NCI-H526 (cell line): ENCODE measurements at regions not wholly inside any gene's neighbourhood (a gene's known extent, or its start where the extent isn't known, plus 50 kb on each side); places are given as distances from the start of the nearest gene placed in this dataset.

Experiments used
- DNase-seq, 2 experiments: peaks; one replicate each; lab custom pipeline; 2025; lab: John Stamatoyannopoulos, UW

DNA sequence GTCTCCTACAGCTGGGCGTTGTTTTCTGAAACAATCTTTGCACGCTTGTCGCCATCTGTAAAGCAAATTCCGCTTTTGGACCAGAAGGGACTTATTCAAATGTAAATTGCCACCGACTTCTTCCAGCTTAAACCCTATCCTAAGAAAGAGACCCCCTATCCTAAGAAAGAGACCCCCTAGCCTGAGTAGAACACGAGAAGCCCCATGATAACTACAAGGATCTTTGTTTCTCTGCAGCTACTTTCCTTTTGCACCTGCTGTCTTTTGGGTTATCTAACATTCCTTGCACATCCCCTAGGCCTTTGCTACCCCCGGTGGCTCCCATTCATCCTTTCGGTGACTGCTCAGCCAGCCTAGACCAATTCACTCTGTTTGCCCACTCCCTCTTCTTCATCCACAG lies 536.0 kb upstream of the PRKX start:
- no peak for DNase-seq

DNA sequence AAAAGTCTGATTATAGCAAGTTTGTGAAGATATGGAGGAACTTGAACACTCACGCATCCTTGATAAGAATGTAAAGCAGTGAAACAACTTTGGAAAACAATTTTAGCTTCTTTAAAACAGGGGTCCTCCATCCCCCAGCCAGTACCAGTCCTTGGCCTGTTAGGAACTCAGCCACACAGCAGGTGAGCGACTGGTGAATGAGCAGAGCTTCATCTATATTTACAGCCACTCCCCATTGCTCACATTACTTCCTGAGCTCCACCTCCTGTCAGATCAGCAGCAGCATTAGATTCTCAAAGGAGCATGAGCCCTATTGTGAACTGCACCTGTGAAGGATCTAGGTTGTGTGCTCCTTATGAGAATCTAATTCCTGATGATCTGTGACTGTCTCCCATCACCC lies 530.3 kb upstream of the PRKX start:
- no peak for DNase-seq

DNA sequence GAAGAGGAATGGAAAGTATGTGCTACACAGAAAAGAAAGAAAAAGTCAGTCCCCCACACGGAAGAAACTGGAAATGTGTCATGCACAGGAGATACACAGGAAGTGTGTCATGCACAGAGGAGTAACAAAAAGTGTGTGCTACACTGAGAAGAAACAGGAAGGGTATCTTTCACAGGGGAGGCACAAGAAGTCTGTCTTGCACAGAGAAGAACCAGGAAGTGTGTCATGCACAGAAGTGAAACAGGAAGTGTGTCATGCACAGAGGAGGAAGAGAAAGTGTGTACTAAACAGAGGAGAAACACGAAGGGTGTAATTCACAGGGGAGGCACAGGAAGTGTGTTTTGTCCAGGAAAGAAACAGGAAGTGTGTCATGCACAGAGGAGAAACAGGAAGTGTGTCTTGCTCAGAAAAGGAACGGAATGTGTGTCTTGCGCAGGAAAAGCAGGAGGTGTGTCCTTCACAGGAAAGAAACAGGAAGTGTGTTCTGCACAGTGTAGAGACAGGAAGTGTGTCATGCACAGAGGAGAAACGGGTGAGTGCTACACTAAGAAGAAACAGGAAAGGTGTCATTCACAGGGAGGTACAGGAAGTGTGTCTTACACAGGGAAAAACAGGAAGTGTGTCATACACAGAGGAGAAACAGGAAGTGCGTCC lies 527.2 kb upstream of the PRKX start:
- no peak for DNase-seq

DNA sequence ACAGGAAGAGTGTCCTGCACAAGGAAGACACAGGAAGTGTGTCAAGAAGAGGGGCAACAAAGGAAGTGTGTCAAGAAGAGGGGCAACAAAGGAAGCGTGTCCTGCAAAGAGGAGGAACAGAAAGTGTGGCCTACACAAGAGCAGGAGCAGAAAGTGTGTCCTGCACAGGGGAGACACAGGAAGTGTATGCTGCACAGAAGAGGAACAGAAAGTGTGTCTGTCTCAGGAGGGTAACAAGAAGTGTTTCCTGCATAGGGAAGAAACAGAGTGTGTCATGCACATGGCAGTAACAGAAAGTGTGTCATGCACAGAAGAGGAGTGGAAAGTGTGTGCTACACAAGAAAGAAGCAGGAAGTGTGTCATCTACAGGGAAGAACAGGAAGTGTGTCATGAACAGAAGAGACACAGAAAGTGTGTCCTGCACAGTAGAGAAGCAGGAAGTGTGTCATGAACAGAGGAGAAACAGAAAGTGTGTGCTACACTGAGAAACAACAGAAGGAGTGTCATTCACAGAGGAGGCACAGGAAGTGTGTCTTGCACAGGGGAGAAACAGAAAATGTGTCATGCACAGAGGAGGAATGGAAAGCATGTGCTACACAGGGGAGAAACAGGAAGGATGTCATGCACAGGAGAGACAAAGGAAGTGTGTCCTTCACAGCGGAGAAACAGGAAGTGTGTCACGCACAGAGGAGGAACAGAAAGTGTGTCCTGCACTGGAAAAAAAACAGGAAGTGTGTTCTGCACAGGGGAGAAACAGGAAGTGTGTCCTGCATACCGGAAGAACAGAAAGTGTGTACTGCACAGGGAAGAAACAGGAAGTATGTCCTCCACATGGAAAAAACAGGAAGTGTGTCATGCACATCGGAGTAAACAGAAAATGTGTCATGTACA lies 526.4 kb upstream of the PRKX start:
- no peak for DNase-seq

DNA sequence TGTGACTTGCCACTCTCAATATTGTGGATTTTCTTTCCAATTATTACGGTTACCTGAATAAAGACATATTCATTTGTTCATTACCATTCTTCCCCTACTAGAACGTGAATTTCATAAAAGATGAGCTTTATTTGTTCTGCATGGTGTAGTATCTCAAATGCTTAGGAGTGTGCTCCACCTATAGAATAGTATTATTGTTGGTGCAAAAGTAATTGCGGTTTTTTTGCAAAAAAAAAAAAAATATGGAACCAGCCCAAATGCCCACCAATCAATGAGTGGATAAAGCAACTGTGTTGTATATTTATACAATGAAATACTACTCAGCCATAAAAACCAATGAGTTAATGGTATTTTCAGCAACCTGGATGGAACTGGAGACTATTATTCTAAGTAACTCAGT lies 525.5 kb upstream of the PRKX start:
- no peak for DNase-seq

DNA sequence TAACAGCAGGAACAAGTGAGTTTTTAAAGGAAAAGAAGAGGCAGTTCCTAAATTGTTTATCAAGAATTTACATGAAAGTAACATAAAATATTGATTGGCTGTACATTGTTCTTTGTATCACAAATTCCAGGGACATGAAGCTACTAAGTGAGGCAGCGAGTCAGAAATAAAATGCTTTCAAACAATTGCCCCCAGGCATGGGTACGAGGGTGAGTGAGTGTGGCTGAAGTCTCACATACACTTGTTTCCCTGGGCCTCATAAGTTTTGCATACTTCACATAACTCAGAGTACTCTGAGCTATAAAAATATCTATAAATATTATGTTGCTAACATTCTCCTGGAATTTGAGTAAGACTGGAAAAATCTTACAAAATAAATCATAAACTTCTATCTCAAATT lies 511.6 kb upstream of the PRKX start:
- DNase-seq = no peak

DNA sequence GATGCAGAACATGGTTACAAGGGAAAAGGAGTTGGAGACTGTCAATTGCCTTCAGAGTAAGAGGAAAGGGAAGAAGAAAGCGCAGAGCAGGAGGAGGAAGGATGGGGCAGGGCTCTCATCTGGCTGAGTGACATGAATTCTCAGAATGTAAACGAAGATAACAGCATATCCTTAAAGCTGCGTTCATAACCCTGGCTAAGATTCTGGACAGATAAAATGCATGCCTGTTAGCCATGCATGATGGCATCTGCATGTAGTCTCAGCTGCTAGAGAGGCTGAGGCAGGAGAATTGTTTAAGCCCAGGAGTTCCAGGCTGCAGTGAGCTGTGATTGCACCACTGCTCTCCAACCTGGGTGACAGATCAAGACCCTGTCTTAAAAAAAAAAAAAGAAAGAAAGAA lies 493.5 kb upstream of the PRKX start:
- DNase-seq = no peak

DNA sequence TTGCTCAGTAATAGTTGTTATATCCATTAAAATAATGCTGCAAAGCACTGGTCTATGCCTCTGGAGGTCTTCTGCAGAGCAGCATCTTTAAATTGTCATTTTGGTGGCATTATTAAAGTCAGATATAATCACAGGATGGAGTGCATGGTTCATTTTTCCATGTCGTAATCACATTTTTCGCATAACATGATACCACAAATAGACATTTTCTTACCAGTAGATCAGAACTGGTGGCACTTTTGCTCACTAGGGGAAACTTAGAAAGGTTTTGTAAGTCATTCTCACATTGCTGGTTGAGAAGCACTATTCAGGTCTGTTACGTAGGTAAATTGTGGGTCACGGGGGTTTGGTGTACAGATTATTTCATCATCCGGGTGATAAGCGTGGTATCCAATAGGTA lies 484.5 kb upstream of the PRKX start:
- no peak for DNase-seq

DNA sequence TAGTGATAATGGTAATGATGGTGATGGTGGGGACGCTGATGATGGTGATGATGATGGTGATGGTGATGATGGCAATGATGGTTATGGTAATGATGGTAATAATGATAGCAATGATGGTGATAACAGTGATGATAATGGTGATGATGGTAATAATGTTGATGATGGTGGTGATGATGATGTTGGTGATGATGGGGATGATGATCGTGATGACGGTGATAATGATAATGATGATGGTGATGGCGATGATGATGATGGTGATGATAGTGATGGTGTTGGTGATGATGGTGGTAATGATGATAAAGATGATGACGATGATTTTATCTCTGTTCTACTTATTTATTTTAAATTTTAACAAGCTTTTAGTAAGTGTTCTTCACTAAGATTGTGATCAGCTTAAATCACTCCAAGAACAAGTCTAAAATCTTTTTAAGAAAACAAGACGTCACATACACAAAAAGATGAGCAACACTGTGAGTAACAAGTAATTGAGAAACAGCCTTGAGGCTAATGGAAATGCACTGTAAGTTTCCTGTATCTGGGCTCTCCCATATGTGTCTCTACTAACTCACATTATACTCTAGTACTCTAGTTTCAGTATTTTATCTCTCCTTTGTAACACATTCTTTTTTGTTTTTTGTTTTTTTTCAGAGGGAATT lies 480.2 kb upstream of the PRKX start:
- DNase-seq = no peak

DNA sequence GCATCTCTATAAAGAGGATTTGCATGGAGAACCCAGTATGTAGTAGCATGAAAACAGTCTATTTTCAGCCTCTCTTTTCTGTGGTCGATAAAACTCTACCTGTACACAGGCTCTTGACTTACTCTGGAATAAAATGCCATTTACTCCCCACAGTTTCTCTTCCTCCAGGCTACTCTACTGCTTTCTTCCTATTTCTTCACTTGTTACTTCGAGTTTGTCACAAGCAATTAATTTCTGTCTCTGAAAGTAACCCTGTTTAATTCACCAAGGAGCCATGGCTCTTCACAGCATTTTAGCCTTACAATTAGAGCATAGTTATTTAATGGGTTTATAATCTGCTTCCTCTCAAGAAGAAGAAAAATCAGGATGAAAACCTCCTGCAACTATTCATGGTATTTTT lies 472.9 kb upstream of the PRKX start:
- no peak for DNase-seq

DNA sequence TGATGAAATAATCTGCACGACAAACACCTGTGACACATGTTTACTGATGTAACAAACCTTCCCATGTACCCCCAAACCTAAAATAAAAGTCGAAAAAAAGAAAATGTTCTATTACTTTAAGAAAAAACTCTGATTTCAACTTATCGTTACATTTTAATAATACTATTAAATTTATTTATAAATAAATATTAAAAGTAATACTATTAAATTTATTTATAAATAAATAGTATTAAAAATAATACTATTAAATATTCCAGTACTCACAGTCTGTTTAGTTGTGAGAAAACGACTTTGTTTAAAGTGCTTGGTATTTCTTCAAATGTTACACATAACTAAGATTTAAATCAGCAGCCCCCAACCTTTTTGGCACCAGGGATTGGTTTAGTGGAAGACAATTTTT lies 471.6 kb upstream of the PRKX start:
- DNase-seq = no peak

DNA sequence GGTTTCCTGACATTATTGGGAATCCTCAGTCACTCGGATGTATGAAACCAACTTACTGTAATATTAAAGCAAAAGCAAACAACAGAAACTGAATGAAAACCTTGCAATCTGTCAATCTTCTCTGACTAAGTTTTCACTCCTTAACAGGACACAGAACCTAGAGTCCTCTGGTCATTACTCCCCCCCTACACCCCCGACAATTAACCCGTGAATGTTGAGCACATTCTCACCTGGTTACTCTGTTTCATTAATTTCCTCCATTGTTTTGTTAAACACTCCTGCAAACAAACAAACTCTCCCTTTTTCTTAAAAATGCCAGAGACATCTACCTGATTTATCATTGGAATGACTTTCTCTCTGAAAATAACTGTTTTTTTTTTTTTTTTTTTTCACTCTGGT lies 469.0 kb upstream of the PRKX start:
- no peak for DNase-seq

DNA sequence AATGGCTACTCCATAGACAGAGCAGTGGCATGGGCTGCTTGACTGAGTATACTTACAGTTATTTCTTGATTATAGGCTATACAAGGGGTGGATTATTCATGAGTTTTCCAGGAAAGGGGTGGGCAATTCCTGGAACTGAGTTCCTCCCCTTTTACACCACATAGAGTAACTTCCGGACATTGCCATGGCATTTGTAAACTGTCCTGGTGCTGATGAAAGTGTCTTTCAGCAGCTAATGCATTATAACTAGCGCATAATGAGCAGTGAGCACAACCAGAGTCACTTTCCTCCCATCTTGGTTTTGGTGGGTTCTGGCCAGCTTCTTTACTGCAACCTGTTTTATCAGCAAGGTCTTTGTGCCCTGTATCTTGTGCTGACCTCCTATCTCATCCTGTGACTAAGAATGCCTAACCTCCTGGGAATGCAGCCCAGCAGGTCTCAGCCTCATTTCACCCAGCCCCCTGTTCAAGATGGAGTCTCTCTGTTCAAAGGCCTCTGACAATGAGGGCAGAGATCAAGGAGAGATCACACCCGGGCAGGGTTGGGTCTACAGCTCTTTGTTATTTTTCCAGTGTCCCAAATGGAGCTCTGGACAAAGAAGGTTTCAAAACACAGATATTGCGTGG lies 468.4 kb upstream of the PRKX start:
- no peak for DNase-seq

DNA sequence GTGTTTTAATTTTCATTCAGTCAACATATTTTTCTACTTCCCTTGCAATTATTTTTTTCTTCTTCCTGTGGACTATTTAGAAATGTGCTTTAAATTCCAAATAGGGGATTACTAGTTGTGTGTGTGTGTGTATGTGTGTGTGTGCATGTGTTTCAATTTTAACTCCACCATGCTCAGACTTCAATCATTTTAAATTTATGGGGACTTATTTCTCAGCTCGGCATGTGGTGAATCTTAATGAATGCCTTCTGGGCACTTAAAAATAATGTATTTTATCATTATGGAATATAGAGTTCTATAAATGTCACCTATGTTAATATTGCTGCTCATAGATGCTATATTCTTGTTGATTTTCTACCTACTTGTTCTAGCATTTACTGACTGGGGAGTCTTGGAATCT lies 465.6 kb upstream of the PRKX start:
- no peak for DNase-seq

DNA sequence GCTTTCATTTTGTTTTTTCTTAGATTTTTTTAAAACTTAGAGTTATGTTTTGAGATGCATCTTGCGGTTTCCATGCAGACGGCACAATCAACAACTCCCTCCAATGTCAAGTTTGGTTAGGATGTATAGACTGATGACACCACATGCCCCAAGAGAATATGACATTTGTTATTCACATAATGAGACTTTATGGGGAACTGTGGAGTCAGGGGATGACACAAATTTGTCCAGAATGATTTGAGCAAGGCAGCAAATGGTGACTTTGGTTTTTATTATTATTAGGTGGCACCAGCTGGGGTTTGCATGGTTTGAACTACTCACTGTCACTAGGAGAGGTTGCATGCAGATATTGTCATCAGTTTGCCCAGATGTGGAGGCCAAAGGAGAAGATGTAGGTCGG lies 461.8 kb upstream of the PRKX start:
- DNase-seq = no peak

DNA sequence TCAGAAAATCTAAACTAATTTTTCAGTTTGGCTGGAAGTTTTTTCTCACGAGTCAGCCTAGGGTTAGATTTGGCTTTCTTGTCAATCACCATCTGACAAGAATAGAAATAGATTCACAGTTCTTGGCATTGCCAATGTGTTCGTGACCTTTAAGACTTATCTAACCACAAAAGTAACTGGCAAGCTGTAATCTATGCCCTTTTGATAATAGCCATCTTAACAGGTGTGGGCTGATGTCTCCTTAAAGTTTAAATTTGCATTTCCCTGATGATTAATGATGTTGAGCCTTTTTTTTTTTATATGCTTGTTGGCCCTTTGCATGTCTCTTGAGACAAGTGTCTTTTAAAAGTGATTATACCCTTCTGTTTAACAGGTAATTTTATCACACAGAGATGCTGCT lies 460.3 kb upstream of the PRKX start:
- DNase-seq = no peak

DNA sequence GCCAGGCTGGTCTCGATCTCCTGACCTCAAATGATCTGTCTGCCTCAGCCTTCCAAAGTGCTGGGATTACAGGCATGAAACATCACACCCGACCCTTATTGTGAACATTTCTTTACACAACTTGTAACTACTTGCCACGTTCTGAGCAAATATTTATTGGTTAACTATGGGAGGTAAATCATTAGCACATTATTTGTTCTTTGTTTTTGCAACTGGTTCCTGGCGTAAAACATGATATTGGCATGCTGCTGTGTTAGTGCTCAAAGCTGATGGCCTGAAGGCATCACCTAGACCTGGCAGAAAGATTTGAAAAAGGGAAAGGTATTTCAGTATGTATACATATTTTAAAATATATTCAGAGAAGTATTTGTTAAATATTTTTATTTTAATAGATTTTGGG lies 438.3 kb upstream of the PRKX start:
- no peak for DNase-seq

DNA sequence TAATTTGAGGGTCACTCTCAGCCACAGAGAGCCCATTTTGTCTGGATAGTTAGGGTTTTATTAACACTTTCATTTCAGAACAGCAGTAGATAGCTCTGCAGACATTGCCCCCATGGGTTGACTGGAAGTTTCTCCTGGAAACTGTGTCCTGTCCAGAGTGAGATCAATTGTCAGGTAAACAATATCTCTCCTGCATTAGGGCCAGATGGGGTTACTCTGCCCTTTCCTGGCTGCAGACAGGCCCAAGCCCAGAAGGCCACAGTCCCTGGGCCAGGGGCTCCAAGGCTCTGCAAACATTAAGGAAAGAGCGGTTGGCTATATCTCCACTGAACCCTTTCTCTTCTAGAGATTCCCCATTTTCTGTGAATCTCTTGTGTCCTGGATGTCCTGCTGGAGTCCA lies 436.8 kb upstream of the PRKX start:
- DNase-seq = no peak

DNA sequence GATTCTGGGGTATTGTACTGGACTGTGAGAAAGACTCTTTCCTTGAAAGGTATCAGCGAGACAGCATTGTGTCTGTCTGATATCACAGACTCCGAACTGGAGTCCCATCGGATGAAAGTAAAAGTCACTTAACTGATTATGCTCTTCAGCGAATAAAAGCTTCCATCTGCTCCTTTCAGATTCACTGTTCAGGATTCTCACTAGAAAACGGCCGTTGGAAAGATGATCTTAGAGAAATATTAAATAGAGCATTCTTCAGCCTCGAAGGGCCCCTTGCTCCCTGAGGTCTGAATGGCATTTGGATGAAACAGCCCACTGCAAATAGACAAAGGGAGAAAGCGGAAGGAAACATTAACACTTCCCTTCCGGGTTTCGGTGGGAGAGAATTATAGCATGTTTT lies 416.2 kb upstream of the PRKX start:
- DNase-seq = no peak

DNA sequence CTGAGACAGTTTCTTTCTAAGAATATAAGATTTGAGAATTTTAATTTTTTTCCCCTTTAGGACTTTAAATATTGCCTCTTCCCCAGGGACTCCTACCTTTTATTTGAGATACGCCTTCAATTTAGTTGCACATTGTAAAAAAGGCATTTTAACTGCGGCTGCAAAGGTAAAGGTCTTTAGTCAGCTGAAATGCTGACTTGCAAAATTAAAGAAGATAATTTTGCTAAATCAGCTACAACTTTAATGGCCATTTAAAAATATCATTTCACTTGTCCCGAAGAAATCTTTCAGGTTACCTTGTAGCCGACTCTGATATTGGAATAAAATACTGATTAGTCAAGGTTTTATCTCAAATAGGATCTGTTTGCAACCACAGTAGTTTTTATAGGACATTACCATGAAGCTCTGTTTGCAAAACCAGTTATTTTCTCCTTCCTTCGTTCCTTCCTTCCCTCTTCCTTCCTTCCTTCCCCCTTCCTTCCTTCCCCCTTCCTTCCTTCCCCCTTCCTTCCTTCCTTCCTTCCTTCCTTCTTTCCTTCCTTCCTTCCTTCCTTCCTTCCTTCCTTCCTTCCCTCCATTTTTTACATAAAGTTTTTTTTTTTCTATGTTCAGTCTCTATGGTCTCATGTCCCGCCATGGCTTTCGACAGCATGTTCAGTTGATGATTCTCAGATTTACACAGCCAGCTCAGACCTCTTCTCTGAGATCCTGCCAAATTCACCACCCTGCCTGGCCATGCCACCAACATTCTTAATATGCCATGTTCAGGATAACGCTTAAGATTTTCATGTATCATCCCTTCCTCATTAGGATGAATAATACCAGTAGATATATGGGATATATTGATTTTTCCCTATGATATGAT lies 405.4 kb upstream of the PRKX start:
- DNase-seq = no peak

DNA sequence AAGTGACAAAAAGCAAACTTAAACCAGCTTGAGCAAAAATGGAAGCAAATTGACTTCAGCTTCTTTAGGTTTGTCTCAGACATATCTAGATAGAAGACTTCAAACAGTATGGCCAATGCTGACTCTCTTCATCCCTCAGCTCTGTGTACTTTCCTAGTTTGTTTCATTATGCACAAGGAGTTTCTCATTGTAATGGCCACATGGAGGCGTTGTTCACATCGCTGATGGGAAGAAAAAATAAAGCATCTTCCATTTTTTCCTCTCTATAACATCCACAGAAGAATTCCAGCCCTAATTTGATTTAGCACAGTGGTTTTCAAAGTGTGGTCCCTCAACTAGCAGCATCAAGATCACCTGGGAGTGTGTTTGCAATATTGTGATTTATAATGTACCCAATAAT lies 397.5 kb upstream of the PRKX start:
- no peak for DNase-seq

DNA sequence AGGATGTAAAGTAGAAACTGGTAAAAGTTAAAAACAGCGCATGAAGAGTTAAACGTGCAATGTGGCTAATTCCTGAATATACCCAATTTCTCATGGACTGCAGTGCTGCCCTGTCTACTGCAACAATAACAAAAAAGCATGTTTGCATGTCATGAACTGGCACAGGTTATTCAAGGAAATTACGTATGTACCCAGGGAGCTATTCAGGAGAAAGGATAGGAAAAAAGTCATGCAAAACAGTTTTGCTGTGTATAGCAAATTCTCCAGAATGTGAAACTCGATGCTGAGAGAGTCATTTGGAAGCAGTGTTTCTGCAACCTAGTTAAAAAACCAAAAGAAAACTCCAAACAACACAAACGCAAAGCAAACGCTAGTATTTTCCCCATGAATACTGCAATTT lies 381.5 kb upstream of the PRKX start:
- no peak for DNase-seq
